ENCODE measurements at regions not wholly inside any gene's neighbourhood (a gene's known extent, or its start where the extent isn't known, plus 50 kb on each side); places are given as distances from the start of the nearest gene placed in this dataset.

DNA sequence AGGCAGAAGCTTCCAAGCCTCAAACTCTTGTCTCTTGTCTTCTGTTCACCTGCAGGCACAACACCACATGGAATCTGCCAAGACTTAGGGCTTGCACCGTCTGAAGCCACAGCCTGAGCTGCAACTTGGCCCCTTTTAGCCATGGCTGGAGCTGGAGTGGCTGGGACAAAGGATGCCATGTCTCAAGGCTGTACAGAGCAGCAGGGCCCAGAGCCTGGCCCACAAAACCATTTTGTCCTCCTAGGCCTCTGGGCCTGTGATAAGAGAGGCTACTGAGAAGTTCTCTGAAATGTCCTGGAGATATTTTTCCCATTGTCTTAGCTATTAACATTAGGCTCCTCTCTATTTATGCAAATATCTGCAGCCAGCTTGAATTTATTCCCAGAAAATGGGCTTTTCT, 330.8 kb downstream of the DTWD2 start:
- DNase-seq (ENCODE audit: low spot score): no peak
- H3K9me3 Mint-ChIP-seq: peaks cover 15% of the 10 kb centered on the region
- ATAC-seq: no peak
- H3K27me3 Mint-ChIP-seq: no peaks in the 10 kb centered on the region
- no peak overlapping the region for H3K27ac Mint-ChIP-seq
- peaks cover 6% of the 10 kb centered on the region for H3K36me3 Mint-ChIP-seq
- H3K4me1 Mint-ChIP-seq (ENCODE audit: low read depth in 2 of 2): no peaks in the 10 kb centered on the region
- no peak overlapping the region for H3K4me3 Mint-ChIP-seq

DNA sequence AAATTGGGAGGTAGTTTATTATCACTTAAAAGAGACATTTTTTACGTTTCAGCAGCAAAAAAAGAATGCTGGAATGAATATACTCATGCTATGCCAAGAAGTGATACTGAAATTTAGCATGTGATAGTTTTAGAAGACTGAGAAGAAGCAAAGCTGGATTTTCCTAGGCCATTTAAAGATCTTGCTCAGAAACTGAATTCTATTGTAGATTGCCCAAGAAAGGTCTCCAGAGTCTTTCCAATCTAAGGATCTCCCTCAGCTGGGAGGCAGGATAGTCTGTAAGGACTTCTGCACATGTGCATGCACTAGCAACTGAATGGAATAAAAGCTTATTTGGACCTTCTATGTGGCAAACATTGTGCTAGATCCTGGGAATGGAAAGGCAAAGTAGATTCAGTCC, 334.5 kb downstream of the DTWD2 start:
- no peak for DNase-seq (ENCODE audit: low spot score)
- no peaks in the 10 kb centered on the region for H3K4me1 Mint-ChIP-seq (ENCODE audit: low read depth in 2 of 2)
- H3K9me3 Mint-ChIP-seq: peaks cover 6% of the 10 kb centered on the region
- no peak overlapping the region for H3K27ac Mint-ChIP-seq
- H3K27me3 Mint-ChIP-seq: no peaks in the 10 kb centered on the region
- peaks cover 6% of the 10 kb centered on the region for H3K36me3 Mint-ChIP-seq
- ATAC-seq: no peak
- no peak overlapping the region for H3K4me3 Mint-ChIP-seq

DNA sequence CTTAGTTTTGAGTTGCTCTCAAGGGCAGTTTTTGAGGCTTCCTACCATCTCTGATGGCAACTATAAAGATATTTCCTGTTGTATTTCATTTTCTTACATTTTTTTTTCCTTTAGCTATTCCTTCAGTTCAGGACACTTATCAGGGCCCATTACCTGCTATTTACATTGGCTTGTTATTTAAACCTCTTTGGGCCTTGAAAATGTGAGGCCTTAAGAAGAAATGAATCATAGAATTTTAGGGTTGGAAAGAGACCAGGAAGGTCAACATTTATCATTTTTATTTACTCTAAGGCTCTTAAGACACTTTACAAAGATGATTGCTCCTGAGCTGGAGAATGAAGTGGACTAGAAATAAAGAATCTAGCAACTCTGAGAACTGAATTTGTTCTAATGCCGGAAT, 335.2 kb downstream of the DTWD2 start:
- no peak for DNase-seq (ENCODE audit: low spot score)
- no peaks in the 10 kb centered on the region for H3K4me1 Mint-ChIP-seq (ENCODE audit: low read depth in 2 of 2)
- H3K4me3 Mint-ChIP-seq: no peak overlapping the region
- peaks cover 6% of the 10 kb centered on the region for H3K9me3 Mint-ChIP-seq
- no peaks in the 10 kb centered on the region for H3K27me3 Mint-ChIP-seq
- peaks cover 3% of the 10 kb centered on the region for H3K36me3 Mint-ChIP-seq
- ATAC-seq: no peak
- H3K27ac Mint-ChIP-seq: no peak overlapping the region

- no peaks in the 10 kb centered on the region for H3K36me3 Mint-ChIP-seq
- H3K9me3 Mint-ChIP-seq: peaks cover under 1% of the 10 kb centered on the region
- ATAC-seq (no peak), DNase-seq (ENCODE audit: low spot score) (no peak)
- H3K4me1 Mint-ChIP-seq (ENCODE audit: low read depth in 2 of 2): no peaks in the 10 kb centered on the region
- H3K27me3 Mint-ChIP-seq: no peaks in the 10 kb centered on the region
- no peak overlapping the region for H3K27ac Mint-ChIP-seq
- H3K4me3 Mint-ChIP-seq: no peak overlapping the region
Measured at GRCh38 chr5:118651002-118651401, 337.3 kb downstream of the DTWD2 start.

- Mint-ChIP-seq H3K9me3 (peaks cover 6% of the 10 kb centered on the region), H3K4me1 (ENCODE audit: low read depth in 2 of 2) (no peaks in the 10 kb centered on the region), H3K27ac (no peak overlapping the region), H3K36me3 (no peaks in the 10 kb centered on the region), H3K27me3 (no peaks in the 10 kb centered on the region), H3K4me3 (no peak overlapping the region)
- ATAC-seq: peak in 1 of 2 donors; percentile 52
- DNase-seq (ENCODE audit: low spot score): no peak
Measured at GRCh38 chr5:118647587-118647986, 340.8 kb downstream of the DTWD2 start.

GRCh38 chr5:118646917-118647316, 341.4 kb downstream of the DTWD2 start:
- Mint-ChIP-seq H3K27ac (no peak overlapping the region), H3K4me1 (ENCODE audit: low read depth in 2 of 2) (no peaks in the 10 kb centered on the region), H3K9me3 (peaks cover 6% of the 10 kb centered on the region), H3K36me3 (no peaks in the 10 kb centered on the region), H3K4me3 (no peak overlapping the region), H3K27me3 (no peaks in the 10 kb centered on the region)
- ATAC-seq (no peak), DNase-seq (ENCODE audit: low spot score) (no peak)

DNA sequence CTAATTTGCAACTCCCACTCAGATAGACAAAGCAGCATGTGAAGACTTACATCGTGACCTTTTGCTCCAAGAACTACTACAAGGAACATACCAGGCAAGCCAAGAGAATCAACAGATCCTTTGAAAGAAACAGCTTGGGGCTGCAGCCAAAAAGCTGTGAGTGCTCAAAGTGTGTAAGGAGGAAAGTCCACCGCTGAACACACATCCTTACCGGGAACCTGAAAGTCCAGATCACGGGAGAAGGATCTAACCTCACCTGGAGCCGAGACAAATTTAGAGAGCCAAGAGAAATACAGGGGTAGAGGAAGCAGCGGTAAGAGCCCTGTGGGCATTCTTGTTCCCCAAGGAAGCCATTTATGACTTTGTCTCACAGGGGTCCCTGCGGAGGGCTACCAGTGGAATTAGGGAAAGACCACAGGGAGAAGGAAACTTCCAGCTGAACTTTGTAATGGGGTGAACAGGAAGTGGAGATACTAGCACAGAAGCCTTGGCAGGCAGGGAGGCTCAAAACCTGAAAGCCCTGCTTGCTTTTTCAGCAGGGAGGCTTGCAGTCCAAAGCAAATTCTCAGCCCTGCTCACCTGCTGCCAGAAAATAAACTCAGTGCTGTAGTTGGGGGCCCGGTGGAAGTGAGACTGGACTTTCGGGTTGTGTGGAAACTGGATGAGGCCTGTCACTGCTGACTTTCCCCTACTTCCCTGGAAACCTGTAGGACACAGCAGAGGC, 350.2 kb downstream of the DTWD2 start:
- H3K4me3 Mint-ChIP-seq: no peak overlapping the region
- ATAC-seq (no peak), DNase-seq (ENCODE audit: low spot score) (no peak)
- no peak overlapping the region for H3K27ac Mint-ChIP-seq
- H3K27me3 Mint-ChIP-seq: no peaks in the 10 kb centered on the region
- no peaks in the 10 kb centered on the region for H3K4me1 Mint-ChIP-seq (ENCODE audit: low read depth in 2 of 2)
- H3K9me3 Mint-ChIP-seq: peaks cover 25% of the 10 kb centered on the region
- H3K36me3 Mint-ChIP-seq: peaks cover 13% of the 10 kb centered on the region

DNA sequence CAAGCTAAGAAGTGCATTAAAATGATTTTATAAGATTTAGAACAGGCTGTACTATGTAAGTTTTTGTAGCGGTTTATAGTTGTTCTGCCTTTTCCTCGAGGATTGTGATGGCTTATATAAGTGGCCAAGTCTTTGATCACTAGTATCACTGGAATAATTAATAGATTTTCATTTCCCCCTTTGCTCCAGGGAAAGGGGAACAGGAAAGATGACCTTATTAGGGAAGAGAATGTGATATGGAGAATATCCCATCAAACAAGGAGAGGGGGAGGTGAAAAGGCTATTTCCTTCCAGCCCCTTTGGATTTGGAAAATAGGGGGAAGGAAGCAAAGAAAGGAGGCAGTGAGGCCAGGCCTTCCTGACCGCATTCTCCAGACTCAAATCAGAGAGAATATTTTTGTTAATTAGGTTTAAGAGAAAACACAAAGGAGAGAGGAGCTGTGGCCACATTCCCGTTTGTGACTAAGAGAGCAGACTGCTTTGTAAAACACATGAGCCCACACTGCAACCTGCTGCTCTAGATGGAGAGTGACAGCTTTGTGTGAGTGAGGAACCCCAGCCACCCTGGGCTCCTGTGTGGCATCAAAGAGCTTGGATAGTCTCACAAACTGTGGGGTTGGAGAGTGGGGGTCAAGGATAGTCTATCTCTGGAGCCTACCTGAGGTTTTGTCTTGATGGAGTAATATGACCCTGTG, 359.5 kb downstream of the DTWD2 start:
- no peak overlapping the region for H3K4me3 Mint-ChIP-seq
- no peaks in the 10 kb centered on the region for H3K4me1 Mint-ChIP-seq (ENCODE audit: low read depth in 2 of 2)
- peak in 1 of 2 donors; percentile 15 for ATAC-seq
- H3K27ac Mint-ChIP-seq: no peak overlapping the region
- H3K9me3 Mint-ChIP-seq: peaks cover 10% of the 10 kb centered on the region
- H3K36me3 Mint-ChIP-seq: no peaks in the 10 kb centered on the region
- no peak for DNase-seq (ENCODE audit: low spot score)
- H3K27me3 Mint-ChIP-seq: no peaks in the 10 kb centered on the region

- DNase-seq (ENCODE audit: low spot score) (no peak), ATAC-seq (no peak)
- Mint-ChIP-seq H3K4me1 (ENCODE audit: low read depth in 2 of 2) (no peaks in the 10 kb centered on the region), H3K27me3 (no peaks in the 10 kb centered on the region), H3K27ac (no peak overlapping the region), H3K36me3 (no peaks in the 10 kb centered on the region), H3K4me3 (no peak overlapping the region), H3K9me3 (peaks cover 5% of the 10 kb centered on the region)
Measured at GRCh38 chr5:118620233-118620632, 368.1 kb downstream of the DTWD2 start.

- Mint-ChIP-seq H3K9me3 (peaks cover 5% of the 10 kb centered on the region), H3K36me3 (no peaks in the 10 kb centered on the region), H3K4me1 (ENCODE audit: low read depth in 2 of 2) (no peaks in the 10 kb centered on the region), H3K27ac (no peak overlapping the region), H3K27me3 (no peaks in the 10 kb centered on the region), H3K4me3 (no peak overlapping the region)
- ATAC-seq (no peak), DNase-seq (ENCODE audit: low spot score) (no peak)
Measured at GRCh38 chr5:118619823-118620222, 368.5 kb downstream of the DTWD2 start.

GRCh38 chr5:118616281-118616680, 372.1 kb downstream of the DTWD2 start:
- Mint-ChIP-seq H3K36me3 (no peaks in the 10 kb centered on the region), H3K27me3 (no peaks in the 10 kb centered on the region), H3K4me1 (ENCODE audit: low read depth in 2 of 2) (no peaks in the 10 kb centered on the region), H3K4me3 (no peak overlapping the region), H3K27ac (no peak overlapping the region), H3K9me3 (peaks cover 5% of the 10 kb centered on the region)
- DNase-seq (ENCODE audit: low spot score): no peak
- no peak for ATAC-seq

GRCh38 chr5:118614731-118615456, 373.5 kb downstream of the DTWD2 start:
- Mint-ChIP-seq H3K27ac (no peak overlapping the region), H3K4me1 (ENCODE audit: low read depth in 2 of 2) (no peaks in the 10 kb centered on the region), H3K27me3 (no peaks in the 10 kb centered on the region), H3K4me3 (no peak overlapping the region), H3K36me3 (no peaks in the 10 kb centered on the region), H3K9me3 (peaks cover 2% of the 10 kb centered on the region)
- DNase-seq (ENCODE audit: low spot score) (no peak), ATAC-seq (no peak)

GRCh38 chr5:118611332-118611945, 376.9 kb downstream of the DTWD2 start:
- Mint-ChIP-seq H3K4me1 (ENCODE audit: low read depth in 2 of 2) (no peaks in the 10 kb centered on the region), H3K9me3 (no peaks in the 10 kb centered on the region), H3K27me3 (no peaks in the 10 kb centered on the region), H3K4me3 (no peak overlapping the region), H3K27ac (no peak overlapping the region), H3K36me3 (no peaks in the 10 kb centered on the region)
- ATAC-seq (no peak), DNase-seq (ENCODE audit: low spot score) (no peak)

DNA sequence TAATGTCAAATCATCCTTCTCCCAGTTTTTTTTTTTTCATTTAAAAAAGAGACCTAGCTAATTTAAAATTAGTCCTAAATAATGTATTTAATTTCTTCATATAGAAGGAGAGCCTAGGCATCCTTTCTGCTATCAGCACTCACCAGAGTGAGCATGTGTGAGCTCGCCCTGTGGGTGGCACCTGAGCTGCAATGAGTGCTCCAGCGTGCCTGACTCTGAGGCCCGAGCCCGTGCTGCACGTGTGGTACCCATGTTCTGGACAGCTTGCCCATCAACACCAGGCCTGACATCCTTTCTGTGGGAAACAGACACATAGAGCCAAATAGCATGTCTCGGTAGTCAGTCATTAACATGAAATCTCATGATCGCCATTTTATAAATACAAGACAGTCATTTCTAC, 381.4 kb downstream of the DTWD2 start:
- Mint-ChIP-seq H3K4me3 (no peak overlapping the region), H3K27me3 (no peaks in the 10 kb centered on the region), H3K27ac (no peak overlapping the region), H3K9me3 (peaks cover 2% of the 10 kb centered on the region), H3K4me1 (ENCODE audit: low read depth in 2 of 2) (no peaks in the 10 kb centered on the region), H3K36me3 (no peaks in the 10 kb centered on the region)
- no peak for DNase-seq (ENCODE audit: low spot score)
- no peak for ATAC-seq
